Activated CD4-positive, CD25-positive, alpha-beta regulatory T cell treated with anti-CD3 and anti-CD28 coated beads, Interleukin-2, amount 50 U/mL, for 16 hours (primary cell): ENCODE measurements at regions not wholly inside any gene's neighbourhood (a gene's known extent, or its start where the extent isn't known, plus 50 kb on each side); places are given as distances from the start of the nearest gene placed in this dataset.

Experiments
- DNase-seq: peaks from one replicate; pipeline ENCODE4 v3.0.0-alpha.2; 2020; ENCODE audit warnings: low read depth, low spot score

DNA sequence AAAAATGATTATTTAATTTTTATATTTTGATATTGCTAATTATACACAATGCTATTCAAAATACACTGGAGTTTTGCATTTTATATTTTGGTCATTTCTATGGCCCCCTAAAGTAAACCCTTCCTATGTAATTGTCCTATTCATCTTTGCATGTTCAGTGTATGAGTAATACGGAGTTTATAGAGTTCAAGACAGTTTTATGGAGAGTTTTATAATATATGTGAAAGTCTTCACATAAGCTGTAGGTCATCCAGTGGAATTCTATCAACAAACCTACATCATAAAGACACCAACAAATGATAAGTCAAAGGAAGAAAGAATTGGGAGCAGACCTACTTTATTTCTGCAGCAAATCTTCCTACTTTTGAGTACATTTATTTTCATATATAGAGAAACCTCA is 1200.4 kb upstream of the EPHA6 start:
- no peak for DNase-seq

DNA sequence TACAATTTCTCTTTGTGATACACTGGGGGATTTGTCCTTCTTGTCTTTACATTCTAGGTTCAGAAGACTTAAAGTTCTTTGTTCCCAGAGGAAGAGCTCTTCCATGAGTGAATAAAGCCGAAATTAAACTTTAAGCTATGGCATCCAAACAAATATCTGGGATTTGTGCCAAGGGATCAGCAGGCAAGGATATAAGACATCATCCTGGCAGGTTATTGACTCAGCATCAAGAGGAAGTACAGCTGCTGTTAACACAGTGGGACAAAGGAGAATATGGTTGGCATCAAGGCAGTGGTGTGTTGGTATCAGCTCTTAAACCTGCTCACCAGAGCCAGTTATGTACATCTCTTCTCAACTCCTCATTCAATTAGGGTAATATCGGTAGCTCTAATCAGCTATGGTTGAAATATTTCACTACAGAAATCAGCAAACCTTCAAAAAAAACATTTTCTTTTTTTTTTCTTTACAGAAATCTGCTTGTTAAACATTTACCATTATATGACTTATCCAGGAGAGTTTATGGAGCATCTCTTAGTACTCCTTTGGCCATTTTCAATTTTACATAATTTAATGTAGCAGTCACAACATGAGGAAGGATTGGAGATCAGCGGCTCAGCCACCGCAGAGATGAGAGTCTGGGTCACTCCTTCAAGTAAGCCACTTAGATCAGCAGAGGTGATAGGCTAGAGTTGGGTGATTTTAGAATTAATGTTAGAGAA is 1198.6 kb upstream of the EPHA6 start:
- no peak for DNase-seq

DNA sequence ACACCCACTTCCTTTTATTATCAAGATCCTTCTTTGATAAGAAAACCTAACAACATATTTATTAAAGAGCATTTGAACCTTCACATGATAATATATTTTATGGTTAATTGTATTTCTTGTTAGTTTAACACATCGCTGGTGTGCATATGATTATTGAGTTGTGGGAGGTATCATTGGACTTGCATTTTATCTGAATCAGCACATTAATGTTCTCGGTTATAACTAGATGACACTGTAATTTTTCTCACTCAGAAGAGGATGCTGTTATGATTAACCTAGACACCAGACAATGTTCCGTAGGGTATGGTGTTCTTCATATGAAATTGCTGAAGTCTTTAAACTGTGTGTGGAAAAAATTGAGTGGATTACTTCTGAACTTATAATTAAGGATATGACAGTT is 1188.3 kb upstream of the EPHA6 start:
- no peak for DNase-seq

- no peak for DNase-seq
Measured at GRCh38 chr3:95627293-95627692, 1187.1 kb upstream of the EPHA6 start.

GRCh38 chr3:95627697-95628096 is 1186.7 kb upstream of the EPHA6 start:
- no peak for DNase-seq

GRCh38 chr3:95629802-95630201 is 1184.6 kb upstream of the EPHA6 start:
- no peak for DNase-seq

GRCh38 chr3:95645291-95645690 is 1169.1 kb upstream of the EPHA6 start:
- no peak for DNase-seq

GRCh38 chr3:95654570-95655362 is 1159.6 kb upstream of the EPHA6 start:
- DNase-seq, result no peak

- DNase-seq, result no peak
Measured at GRCh38 chr3:95655363-95655986, 1158.9 kb upstream of the EPHA6 start.

DNA sequence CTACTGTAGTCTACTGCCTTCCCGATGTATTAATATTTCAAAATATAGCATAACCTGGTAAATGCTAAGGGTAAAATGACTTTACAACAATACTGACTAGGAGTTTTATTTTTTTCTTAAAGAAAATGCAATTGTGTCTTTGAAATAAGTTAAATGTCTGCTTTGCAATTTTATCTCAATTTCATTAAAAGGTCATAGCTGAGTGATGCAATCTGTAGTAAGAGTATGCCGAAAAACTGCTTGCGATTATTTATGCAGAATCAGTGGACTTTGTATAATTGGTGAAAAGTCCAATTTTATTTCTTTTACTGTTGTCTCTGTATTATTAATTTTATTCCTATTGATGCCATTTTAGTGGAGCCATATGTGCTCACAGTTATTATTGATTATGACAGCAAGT is 1143.6 kb upstream of the EPHA6 start:
- DNase-seq, result no peak

- DNase-seq, result no peak
Measured at GRCh38 chr3:95673215-95673614, 1141.2 kb upstream of the EPHA6 start.

- DNase-seq, result no peak
Measured at GRCh38 chr3:95705786-95706418, 1108.5 kb upstream of the EPHA6 start.

GRCh38 chr3:95707268-95707667 is 1107.1 kb upstream of the EPHA6 start:
- DNase-seq, result no peak

GRCh38 chr3:95710684-95711083 is 1103.7 kb upstream of the EPHA6 start:
- no peak for DNase-seq

GRCh38 chr3:95711789-95712188 is 1102.6 kb upstream of the EPHA6 start:
- DNase-seq, result no peak

- no peak for DNase-seq
Measured at GRCh38 chr3:95715128-95715527, 1099.3 kb upstream of the EPHA6 start.

DNA sequence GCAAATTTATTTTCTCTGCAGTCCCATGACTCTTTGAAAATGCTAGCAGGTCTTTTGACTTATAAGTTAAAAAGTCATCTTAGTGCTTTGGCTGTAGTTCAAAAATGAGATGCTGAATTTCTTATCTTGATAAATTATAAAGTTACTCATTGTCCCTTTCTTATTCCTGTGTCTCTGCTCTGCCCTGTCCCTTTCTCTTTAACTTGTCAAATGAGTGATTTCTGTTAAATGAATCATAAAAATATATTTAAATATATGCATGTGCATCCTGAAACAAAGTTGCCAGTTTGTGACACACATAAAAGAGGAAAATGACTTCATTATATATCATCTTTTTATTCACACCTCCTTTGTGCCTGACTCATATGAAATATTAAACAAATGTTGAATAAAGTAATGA is 1097.3 kb upstream of the EPHA6 start:
- no peak for DNase-seq

DNA sequence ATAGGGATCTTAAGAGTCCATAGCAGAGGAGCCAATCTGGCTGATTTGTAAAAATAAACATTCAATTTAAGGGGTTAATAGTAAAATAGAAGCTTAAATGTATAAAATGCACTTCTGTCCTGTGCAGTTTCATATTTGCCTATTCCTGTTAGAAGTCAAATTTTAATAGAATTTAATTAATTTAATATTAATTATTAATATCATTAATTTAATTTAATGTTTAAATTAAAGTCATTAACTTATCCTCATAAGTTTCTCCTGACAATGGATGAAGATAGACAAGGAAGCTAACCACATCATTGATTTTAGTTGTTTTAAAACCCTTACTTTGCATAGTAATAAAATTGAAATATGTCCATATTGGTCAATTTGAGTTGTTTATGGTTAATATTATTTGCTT is 1096.2 kb upstream of the EPHA6 start:
- no peak for DNase-seq

GRCh38 chr3:95719481-95719880 is 1094.9 kb upstream of the EPHA6 start:
- DNase-seq, result no peak

DNA sequence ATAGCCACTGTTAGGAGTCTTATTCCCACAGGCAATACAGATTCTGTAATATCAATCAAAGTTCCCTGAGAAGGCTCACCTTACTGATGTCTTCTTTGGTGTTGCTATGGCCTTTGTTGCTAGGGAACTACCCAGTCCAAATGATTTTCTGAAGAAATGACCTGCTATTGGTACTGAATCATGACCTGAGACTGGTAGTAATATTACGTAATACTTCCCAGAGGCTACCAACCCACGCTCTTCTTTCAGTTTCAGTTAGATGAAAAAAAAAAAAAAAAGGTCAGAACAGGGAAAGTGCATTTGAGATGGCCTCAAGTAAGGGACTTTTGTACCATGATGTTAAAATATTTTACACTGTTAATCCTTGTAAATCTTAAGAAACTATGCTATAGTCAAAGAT is 1092.5 kb upstream of the EPHA6 start:
- no peak for DNase-seq

- no peak for DNase-seq
Measured at GRCh38 chr3:95725770-95726169, 1088.6 kb upstream of the EPHA6 start.

- no peak for DNase-seq
Measured at GRCh38 chr3:95731753-95732152, 1082.6 kb upstream of the EPHA6 start.
